ENCODE measurements at regions not wholly inside any gene's neighbourhood (a gene's known extent, or its start where the extent isn't known, plus 50 kb on each side); places are given as distances from the start of the nearest gene placed in this dataset.
A peak's percentile ranks its signal among the peaks of the same experiment; 100 is the strongest.

DNA sequence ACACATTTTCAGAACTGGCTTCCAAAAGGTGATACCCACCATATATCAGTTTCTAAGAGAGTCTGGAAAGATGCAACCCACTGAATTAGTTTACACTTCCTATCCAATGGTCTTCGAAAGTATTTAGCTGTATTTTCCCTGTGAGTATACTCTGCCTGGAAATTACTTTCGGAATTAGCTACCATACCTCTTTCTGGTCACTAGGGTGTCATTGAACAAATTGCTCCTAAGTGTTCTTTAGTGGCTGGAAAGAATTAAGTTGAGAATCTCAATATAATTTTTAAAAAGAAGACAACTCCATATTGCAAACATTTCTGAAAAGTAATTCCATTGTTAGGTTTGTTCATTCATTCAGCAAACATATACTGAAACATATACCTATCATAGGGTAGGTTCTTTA is 283.1 kb upstream of the SSTR1 start (continued):
- TF ChIP-seq MTA1 (CRISPR knock-in tag; IDR thresholded peaks at IDR 0.05; ENCODE audit: borderline replicate concordance) = no peak

DNA sequence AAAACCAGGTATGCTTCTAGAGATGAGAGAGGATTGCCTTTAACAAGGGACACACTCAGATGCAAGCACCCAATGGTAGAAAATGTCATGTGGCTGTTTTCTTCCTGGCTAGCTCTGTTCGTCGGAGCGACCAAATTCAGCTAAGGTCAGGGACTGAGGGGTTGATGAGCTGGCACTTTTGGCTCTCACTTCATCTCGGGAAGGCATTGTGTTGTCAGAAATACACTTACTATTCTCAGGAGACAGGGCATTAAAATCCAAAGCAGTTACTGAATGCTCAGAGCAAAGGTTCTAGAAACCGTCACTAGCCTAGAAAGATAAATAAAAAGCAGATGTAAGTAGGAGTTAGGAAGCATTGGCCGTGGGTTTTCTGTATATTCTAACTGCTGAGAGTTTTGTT is 275.7 kb upstream of the SSTR1 start:
- intact Hi-C loops (cut with micrococcal nuclease; ENCODE audit: unreplicated experiment) = no loop called here
- DNase-seq (ENCODE audit: low spot score) = no peak
- TF ChIP-seq TCF7L2 (IDR thresholded peaks at IDR 0.05; ENCODE audit: low read depth, low read length) (peak; percentile 37; the same call in 1 of the 2 replicates), ZNF724P (CRISPR knock-in tag; IDR thresholded peaks at IDR 0.05; ENCODE audit: borderline replicate concordance) (no peak), MAFF (IDR thresholded peaks at IDR 0.05; ENCODE audit: low read depth, low read length) (peak; percentile 62), TCF7 (IDR thresholded peaks at IDR 0.05; ENCODE audit: low read depth) (no peak), ZSCAN9 (CRISPR knock-in tag; IDR thresholded peaks at IDR 0.05; ENCODE audit: borderline replicate concordance) (no peak), ZFP41 (CRISPR knock-in tag; IDR thresholded peaks at IDR 0.05; ENCODE audit: borderline replicate concordance) (no peak), MAFK (conservative IDR thresholded peaks at IDR 0.05 in 1 of 2, IDR thresholded peaks at IDR 0.05 in 1 of 2; ENCODE audit: low read length in 2 of 2) (peak; percentile 57 to 61)
- H3K79me2 ChIP-seq (ENCODE audit: insufficient read depth, low read length) = no peaks in the 10 kb centered on the region
- H2AFZ ChIP-seq (ENCODE audit: low read length) = no peak overlapping the region
- H3K4me3 ChIP-seq (replicated peaks in 1 of 3; ENCODE audit: insufficient read depth in 1 of 3, low read depth in 2 of 3, low read length in 3 of 3) = no peak overlapping the region
- no peak overlapping the region for H3K27ac ChIP-seq (ENCODE audit: extremely low read length, insufficient read depth, low read length)
- in situ Hi-C loops (cut with HindIII; ENCODE audit: extremely low pct_ligation_motif_present, low pct_unique_long_range_greater_than_20kb) = no loop called here
- no peak overlapping the region for H3K4me2 ChIP-seq (ENCODE audit: low read depth, low read length)
- no peak for ATAC-seq
- H4K20me1 ChIP-seq (ENCODE audit: insufficient read depth, low read length) = no peaks in the 10 kb centered on the region
- no peaks in the 10 kb centered on the region for H3K36me3 ChIP-seq (replicated peaks in 1 of 2; ENCODE audit: control insufficient read depth in 1 of 2, insufficient read depth in 2 of 2, low read length in 2 of 2)
- no TSS peak for BruUV-seq (replicated peaks)
- H3K9me3 ChIP-seq (ENCODE audit: low read length) = no peaks in the 10 kb centered on the region
- POLR2A ChIA-PET = no interaction called here
- no peaks in the 10 kb centered on the region for H3K4me1 ChIP-seq (ENCODE audit: insufficient read depth, low read length)
- no peak for FAIRE-seq
- no peaks in the 10 kb centered on the region for H3K27me3 ChIP-seq (ENCODE audit: control insufficient read depth in 1 of 2, insufficient read depth in 2 of 2, low read length in 2 of 2)
- H3K9ac ChIP-seq (ENCODE audit: insufficient read depth, low read depth, low read length) = no peak overlapping the region
- CTCF ChIA-PET (ENCODE audit: low intra/inter-chr PET ratio, low total read pairs) = no interaction called here
- WGBS (ENCODE audit: low lambda C conversion rate) = 43% methylated on average over 6 of the region's 6 CpGs

DNA sequence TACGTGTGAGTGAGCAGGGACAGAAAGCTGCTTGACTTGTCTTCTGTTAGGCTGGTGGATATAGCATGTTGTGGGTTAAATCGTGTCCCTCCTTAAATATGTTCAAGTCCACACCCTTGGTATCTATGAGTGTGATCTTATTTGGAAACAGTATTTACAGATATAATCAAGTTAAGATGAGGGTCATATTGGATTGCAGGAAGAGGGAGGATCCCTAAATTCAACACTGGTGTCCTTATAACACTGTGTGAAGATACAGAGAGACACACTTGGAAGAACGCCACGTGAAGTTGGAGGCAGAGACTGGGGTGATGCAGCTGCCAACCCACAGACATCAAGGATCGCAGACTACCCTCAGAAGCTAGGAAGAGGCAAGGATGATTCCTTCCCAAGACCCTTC is 275.2 kb upstream of the SSTR1 start:
- Histone ChIP-seq H3K79me2 (ENCODE audit: insufficient read depth, low read length) (no peaks in the 10 kb centered on the region), H3K9ac (ENCODE audit: insufficient read depth, low read depth, low read length) (no peak overlapping the region), H3K4me3 (replicated peaks in 1 of 3; ENCODE audit: insufficient read depth in 1 of 3, low read depth in 2 of 3, low read length in 3 of 3) (no peak overlapping the region), H3K27me3 (ENCODE audit: control insufficient read depth in 1 of 2, insufficient read depth in 2 of 2, low read length in 2 of 2) (no peaks in the 10 kb centered on the region), H4K20me1 (ENCODE audit: insufficient read depth, low read length) (no peaks in the 10 kb centered on the region), H3K9me3 (ENCODE audit: low read length) (no peaks in the 10 kb centered on the region), H3K4me1 (ENCODE audit: insufficient read depth, low read length) (no peaks in the 10 kb centered on the region), H3K4me2 (ENCODE audit: low read depth, low read length) (no peak overlapping the region), H3K36me3 (replicated peaks in 1 of 2; ENCODE audit: control insufficient read depth in 1 of 2, insufficient read depth in 2 of 2, low read length in 2 of 2) (no peaks in the 10 kb centered on the region), H3K27ac (ENCODE audit: extremely low read length, insufficient read depth, low read length) (no peak overlapping the region), H2AFZ (ENCODE audit: low read length) (no peak overlapping the region)
- DNase-seq (ENCODE audit: low spot score) (no peak), FAIRE-seq (no peak), ATAC-seq (no peak)
- CTCF ChIA-PET (ENCODE audit: low intra/inter-chr PET ratio, low total read pairs) = no interaction called here
- POLR2A ChIA-PET = no interaction called here
- in situ Hi-C loops (cut with HindIII; ENCODE audit: extremely low pct_ligation_motif_present, low pct_unique_long_range_greater_than_20kb) = no loop called here
- no TSS peak for BruUV-seq (replicated peaks)
- WGBS (ENCODE audit: low lambda C conversion rate) = 59% methylated on average over 5 of the region's 5 CpGs
- intact Hi-C loops (cut with micrococcal nuclease; ENCODE audit: unreplicated experiment) = no loop called here
- TF ChIP-seq, protein P1, sequence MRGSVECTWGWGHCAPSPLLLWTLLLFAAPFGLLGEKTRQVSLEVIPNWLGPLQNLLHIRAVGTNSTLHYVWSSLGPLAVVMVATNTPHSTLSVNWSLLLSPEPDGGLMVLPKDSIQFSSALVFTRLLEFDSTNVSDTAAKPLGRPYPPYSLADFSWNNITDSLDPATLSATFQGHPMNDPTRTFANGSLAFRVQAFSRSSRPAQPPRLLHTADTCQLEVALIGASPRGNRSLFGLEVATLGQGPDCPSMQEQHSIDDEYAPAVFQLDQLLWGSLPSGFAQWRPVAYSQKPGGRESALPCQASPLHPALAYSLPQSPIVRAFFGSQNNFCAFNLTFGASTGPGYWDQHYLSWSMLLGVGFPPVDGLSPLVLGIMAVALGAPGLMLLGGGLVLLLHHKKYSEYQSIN (CRISPR knock-in tag; IDR thresholded peaks at IDR 0.05; ENCODE audit: borderline replicate concordance) = no peak
- no peak for TF ChIP-seq GATAD1 (CRISPR knock-in tag; IDR thresholded peaks at IDR 0.05)
- no peak for TF ChIP-seq ZFX (CRISPR knock-in tag; IDR thresholded peaks at IDR 0.05; ENCODE audit: low read depth)
- no peak for TF ChIP-seq JUN (CRISPR knock-in tag; IDR thresholded peaks at IDR 0.05)
- TF ChIP-seq ZNF496 (CRISPR knock-in tag; IDR thresholded peaks at IDR 0.05; ENCODE audit: insufficient replicate concordance) = no peak
- no peak for TF ChIP-seq HNRNPUL1 (IDR thresholded peaks at IDR 0.05; ENCODE audit: low read depth, low read length)
- TF ChIP-seq ZNF790 (CRISPR knock-in tag; IDR thresholded peaks at IDR 0.05; ENCODE audit: borderline replicate concordance) = no peak
- TF ChIP-seq JDP2 (CRISPR knock-in tag; IDR thresholded peaks at IDR 0.05; ENCODE audit: borderline replicate concordance) = no peak
- TF ChIP-seq STAG1 (CRISPR knock-in tag; IDR thresholded peaks at IDR 0.05) = no peak
- TF ChIP-seq TARDBP (CRISPR knock-in tag; IDR thresholded peaks at IDR 0.05) = no peak
- no peak for TF ChIP-seq PAX8 (CRISPR knock-in tag; IDR thresholded peaks at IDR 0.05; ENCODE audit: borderline replicate concordance)
- no peak for TF ChIP-seq ZNF766 (CRISPR knock-in tag; IDR thresholded peaks at IDR 0.05; ENCODE audit: borderline replicate concordance)
